OCI-LY7 (cell line): ENCODE measurements at regions not wholly inside any gene's neighbourhood (a gene's known extent, or its start where the extent isn't known, plus 50 kb on each side); places are given as distances from the start of the nearest gene placed in this dataset.

ENCODE experiments used
- BruUV-seq: library from RNA; stranded (reverse); fragments of 400-500 nt; replicated peaks from 2 replicates; lab custom pipeline; 2021; lab: Mats Ljungman, UMichigan
- CTCF ChIA-PET: fragments of 300-600 bp; sonication (Branson Sonifier 250); formaldehyde crosslinking; loops from one replicate; lab custom pipeline; 2022; ENCODE audit warnings: antibody characterized with exemption; ENCODE audit not compliant: unreplicated experiment; lab: Charles Lee
- POLR2A ChIA-PET: fragments of 300-600 bp; sonication (Branson Sonifier 250); formaldehyde crosslinking; loops from one replicate; lab custom pipeline; 2022; ENCODE audit warnings: antibody characterized with exemption; lab: Charles Lee
- DNase-seq: peaks from one replicate; pipeline ENCODE4 v3.0.0-alpha.2; 2015; ENCODE audit warnings: low spot score
- H2AFZ ChIP-seq: fragments of 200-600 bp; sonication (generic), shearing (Covaris generic); 2 replicates; pipeline ENCODE4 v1.6.1; 2014; ENCODE audit warnings: mild to moderate bottlenecking, antibody characterized with exemption, low read length, moderate library complexity
- H3K27ac ChIP-seq: fragments of 200-600 bp; sonication (generic); 2 replicates; pipeline ENCODE4 v1.5.1; 2014; ENCODE audit warnings: mixed run types, low read depth, mild to moderate bottlenecking, moderate library complexity, low read length, inconsistent platforms; ENCODE audit not compliant: poor library complexity, severe bottlenecking
- H3K36me3 ChIP-seq: fragments of 200-600 bp; sonication (generic); 2 replicates; pipeline ENCODE4 v1.6.1; 2014; ENCODE audit warnings: mild to moderate bottlenecking, antibody characterized with exemption, low read length, moderate library complexity, mixed read lengths; ENCODE audit not compliant: insufficient read depth
- H3K4me1 ChIP-seq: fragments of 200-600 bp; sonication (generic); 2 replicates; pipeline ENCODE4 v1.5.1; 2014; ENCODE audit warnings: mild to moderate bottlenecking, low read length; ENCODE audit not compliant: insufficient read depth, poor library complexity, severe bottlenecking
- H3K4me2 ChIP-seq: fragments of 200-600 bp; sonication (generic); 2 replicates; pipeline ENCODE4 v1.6.1; 2014; ENCODE audit warnings: mild to moderate bottlenecking, low read length
- H3K4me3 ChIP-seq: fragments of 200-600 bp; sonication (generic); 2 replicates; pipeline ENCODE4 v1.5.1; 2014; ENCODE audit warnings: mild to moderate bottlenecking, low read depth, low read length; ENCODE audit not compliant: poor library complexity, severe bottlenecking
- H3K79me2 ChIP-seq: fragments of 200-600 bp; sonication (generic); 2 replicates; pipeline ENCODE4 v1.6.1; 2016; ENCODE audit warnings: low read depth, mild to moderate bottlenecking, low read length, moderate library complexity, mixed read lengths; ENCODE audit not compliant: insufficient read depth
- H3K9me2 ChIP-seq: fragments of 200-600 bp; sonication (generic); 2 replicates; pipeline ENCODE4 v1.6.1; 2016; ENCODE audit warnings: mild to moderate bottlenecking, low read length, mixed read lengths; ENCODE audit not compliant: insufficient read depth
- H3K9me3 ChIP-seq: fragments of 200-600 bp; sonication (generic); 2 replicates; pipeline ENCODE4 v1.6.1; 2014; ENCODE audit warnings: mild to moderate bottlenecking, mixed run types, low read length, mixed read lengths
- H4K20me1 ChIP-seq: fragments of 200-600 bp; sonication (generic); 2 replicates; pipeline ENCODE4 v1.6.1; 2014; ENCODE audit warnings: mild to moderate bottlenecking, antibody characterized with exemption, low read length, moderate library complexity, mixed read lengths; ENCODE audit not compliant: insufficient read depth
- CTCF ChIP-seq: fragments of 200-600 bp; sonication (generic); conservative IDR thresholded peaks from 2 replicates; pipeline ENCODE4 v1.5.1; 2014; ENCODE audit warnings: mild to moderate bottlenecking, antibody characterized with exemption, low read length, moderate library complexity, mixed read lengths
- EZH2phosphoT487 ChIP-seq: fragments of 200-600 bp; sonication (generic); IDR thresholded peaks from 2 replicates; pipeline ENCODE4 v1.6.1; 2018; ENCODE audit warnings: low read depth, borderline replicate concordance, mild to moderate bottlenecking, mixed run types, antibody characterized with exemption, low read length, moderate library complexity, mixed read lengths
- intact Hi-C: fragments of 100-400 bp; cut with micrococcal nuclease; formaldehyde crosslinking; loops from one replicate; pipeline ENCODE4 v1.10.0; 2022; ENCODE audit not compliant: unreplicated experiment

DNA sequence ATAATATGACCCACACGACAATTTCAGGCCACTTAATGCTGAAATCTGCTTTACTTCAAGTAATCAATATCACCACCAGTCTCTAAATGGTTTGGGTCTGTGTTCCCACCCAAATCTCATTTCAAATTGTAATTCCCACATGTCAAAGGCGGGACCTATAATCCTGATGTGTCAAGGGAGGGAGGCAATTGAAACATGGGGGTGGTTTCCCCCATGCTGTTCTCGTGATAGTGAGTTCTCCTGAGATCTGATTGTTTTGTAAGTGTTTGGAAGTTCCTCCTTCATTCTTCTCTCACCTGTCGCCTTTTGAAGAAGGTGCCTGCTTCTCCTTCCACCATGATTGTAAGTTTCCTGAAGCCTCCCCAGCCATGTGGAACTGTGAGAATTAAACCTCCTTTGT is 178.4 kb downstream of the CRPPA start:
- BruUV-seq, result no TSS peak
- TF ChIP-seq CTCF, result no peak
- TF ChIP-seq EZH2phosphoT487, result no peak
- H3K4me2 ChIP-seq, result no peak overlapping the region
- CTCF ChIA-PET, result no interaction called here
- H3K4me1 ChIP-seq, result no peaks in the 10 kb centered on the region
- H3K36me3 ChIP-seq, result no peaks in the 10 kb centered on the region
- H3K9me3 ChIP-seq, result no peaks in the 10 kb centered on the region
- H3K4me3 ChIP-seq, result no peak overlapping the region
- DNase-seq, result no peak
- H3K9me2 ChIP-seq, result no peaks in the 10 kb centered on the region
- H4K20me1 ChIP-seq, result no peaks in the 10 kb centered on the region
- no peak overlapping the region for H3K27ac ChIP-seq
- no peaks in the 10 kb centered on the region for H3K79me2 ChIP-seq
- no peak overlapping the region for H2AFZ ChIP-seq
- intact Hi-C loops, result no loop called here
- POLR2A ChIA-PET, result no interaction called here

- Histone ChIP-seq H3K9me3 (no peaks in the 10 kb centered on the region), H3K4me2 (no peak overlapping the region), H3K27ac (no peak overlapping the region), H3K4me1 (no peaks in the 10 kb centered on the region), H3K79me2 (no peaks in the 10 kb centered on the region), H3K36me3 (no peaks in the 10 kb centered on the region), H3K9me2 (no peaks in the 10 kb centered on the region), H2AFZ (no peak overlapping the region), H4K20me1 (no peaks in the 10 kb centered on the region), H3K4me3 (no peak overlapping the region)
- ChIA-PET POLR2A (interaction anchor here (0.6 kb wide), 2 partner anchors 25 to 645 kb away, joined by 3 to 4 read pairs; no protein-coding TSS in a partner anchor), CTCF (no interaction called here)
- DNase-seq, result no peak
- intact Hi-C loops, result no loop called here
- TF ChIP-seq CTCF (no peak), EZH2phosphoT487 (no peak)
- BruUV-seq, result no TSS peak
These were observed 180.3 kb downstream of the CRPPA start for GRCh38 chr7:16241017-16241416.

GRCh38 chr7:16236381-16236780 is 185.0 kb downstream of the CRPPA start:
- H4K20me1 ChIP-seq, result no peaks in the 10 kb centered on the region
- H3K4me1 ChIP-seq, result no peaks in the 10 kb centered on the region
- DNase-seq, result no peak
- H3K9me3 ChIP-seq, result no peaks in the 10 kb centered on the region
- no peaks in the 10 kb centered on the region for H3K79me2 ChIP-seq
- H3K9me2 ChIP-seq, result no peaks in the 10 kb centered on the region
- H3K27ac ChIP-seq, result no peak overlapping the region
- no peak overlapping the region for H2AFZ ChIP-seq
- no peak overlapping the region for H3K4me3 ChIP-seq
- ChIA-PET CTCF (no interaction called here), POLR2A (interaction anchor here (0.5 kb wide), 1 partner anchor 23 kb away, joined by 3 read pairs; no protein-coding TSS in a partner anchor)
- H3K4me2 ChIP-seq, result no peak overlapping the region
- intact Hi-C loops, result no loop called here
- TF ChIP-seq CTCF, result no peak
- no peak for TF ChIP-seq EZH2phosphoT487
- no TSS peak for BruUV-seq
- H3K36me3 ChIP-seq, result no peaks in the 10 kb centered on the region
